Stimulated activated naive CD8-positive, alpha-beta T cell treated with anti-CD3 and anti-CD28 coated beads, Interleukin-15, Interleukin-2, amounts not matched to agents 100 ng/mL and 50 ng/mL, for 24 hours (primary cell): ENCODE measurements at regions not wholly inside any gene's neighbourhood (a gene's known extent, or its start where the extent isn't known, plus 50 kb on each side); places are given as distances from the start of the nearest gene placed in this dataset.
"Not testable (repeated sequence)": the region's sequence is repeated elsewhere in the genome, so short reads cannot be mapped to it uniquely, and the experiment has no call there.

Source experiments
- H3K27ac Mint-ChIP-seq: one replicate; pipeline ENCODE4 v1.8.0; 2021; ENCODE audit warnings: mild to moderate bottlenecking, mixed read lengths
- H3K27me3 Mint-ChIP-seq: one replicate; pipeline ENCODE4 v1.8.0; 2021; ENCODE audit warnings: mixed read lengths
- H3K36me3 Mint-ChIP-seq: one replicate; pipeline ENCODE4 v1.8.0; 2021; ENCODE audit warnings: low read depth, mixed read lengths
- H3K4me1 Mint-ChIP-seq: one replicate; pipeline ENCODE4 v1.8.0; 2021; ENCODE audit warnings: low read depth, mixed read lengths
- H3K4me3 Mint-ChIP-seq: one replicate; pipeline ENCODE4 v1.8.0; 2021; ENCODE audit warnings: mild to moderate bottlenecking, mixed read lengths
- H3K9me3 Mint-ChIP-seq: one replicate; pipeline ENCODE4 v1.8.0; 2021; ENCODE audit warnings: mixed read lengths

GRCh38 chr2:63716146-63716545, 125.5 kb upstream of the UGP2 start:
- H3K4me1 Mint-ChIP-seq, result no peaks in the 10 kb centered on the region
- no peaks in the 10 kb centered on the region for H3K27me3 Mint-ChIP-seq
- H3K4me3 Mint-ChIP-seq, result no peak overlapping the region
- peaks cover 3% of the 10 kb centered on the region for H3K9me3 Mint-ChIP-seq
- H3K36me3 Mint-ChIP-seq, result no peaks in the 10 kb centered on the region
- no peak overlapping the region for H3K27ac Mint-ChIP-seq

GRCh38 chr2:63719052-63719451, 122.6 kb upstream of the UGP2 start:
- Mint-ChIP-seq H3K27me3 (no peaks in the 10 kb centered on the region), H3K4me3 (no peak overlapping the region), H3K4me1 (no peaks in the 10 kb centered on the region), H3K27ac (no peak overlapping the region), H3K36me3 (no peaks in the 10 kb centered on the region), H3K9me3 (peaks cover 3% of the 10 kb centered on the region)

- no peak overlapping the region for H3K27ac Mint-ChIP-seq
- H3K4me1 Mint-ChIP-seq, result no peaks in the 10 kb centered on the region
- no peak overlapping the region for H3K4me3 Mint-ChIP-seq
- no peaks in the 10 kb centered on the region for H3K27me3 Mint-ChIP-seq
- H3K9me3 Mint-ChIP-seq, result peaks cover 3% of the 10 kb centered on the region
- H3K36me3 Mint-ChIP-seq, result no peaks in the 10 kb centered on the region
Observed at GRCh38 chr2:63721082-63721424, 120.6 kb upstream of the UGP2 start.

DNA sequence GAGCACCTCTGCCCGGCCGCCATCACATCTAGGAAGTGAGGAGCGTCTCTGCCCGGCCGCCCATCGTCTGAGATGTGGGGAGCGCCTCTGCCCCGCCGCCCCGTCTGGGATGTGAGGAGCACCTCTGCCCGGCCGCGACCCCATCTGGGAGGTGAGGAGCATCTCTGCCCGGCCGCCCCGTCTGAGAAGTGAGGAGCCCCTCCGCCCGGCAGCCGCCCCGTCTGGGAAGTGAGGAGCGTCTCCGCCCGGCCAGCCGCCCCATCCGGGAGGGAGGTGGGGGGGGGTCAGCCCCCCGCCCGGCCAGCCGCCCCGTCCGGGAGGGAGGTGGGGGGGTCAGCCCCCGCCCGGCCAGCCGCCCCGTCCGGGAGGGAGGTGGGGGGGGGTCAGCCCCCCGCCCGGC, 119.4 kb upstream of the UGP2 start:
- not testable (repeated sequence) for H3K27me3 Mint-ChIP-seq, H3K4me1 Mint-ChIP-seq, H3K9me3 Mint-ChIP-seq, H3K4me3 Mint-ChIP-seq, H3K27ac Mint-ChIP-seq, H3K36me3 Mint-ChIP-seq

DNA sequence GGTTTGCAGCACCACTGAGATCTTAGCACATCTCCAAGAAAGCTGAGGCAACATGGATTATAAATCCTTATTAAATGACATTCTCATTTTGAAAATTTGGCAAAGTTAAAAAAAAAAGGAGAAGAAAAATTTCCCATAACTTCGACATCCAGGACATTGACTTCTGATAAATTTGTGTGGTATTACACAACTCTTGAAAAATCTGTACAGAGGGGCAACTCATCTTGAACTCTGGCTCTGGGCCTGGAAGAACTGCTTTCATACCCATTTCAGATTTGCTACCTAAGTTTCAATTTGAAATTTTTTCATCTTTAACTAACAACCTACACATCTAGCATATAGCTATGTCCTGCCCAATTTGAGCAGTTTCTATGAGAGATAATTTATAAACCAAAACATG, 118.0 kb upstream of the UGP2 start:
- no peaks in the 10 kb centered on the region for H3K36me3 Mint-ChIP-seq
- no peak overlapping the region for H3K27ac Mint-ChIP-seq
- no peaks in the 10 kb centered on the region for H3K4me1 Mint-ChIP-seq
- H3K4me3 Mint-ChIP-seq, result no peak overlapping the region
- no peaks in the 10 kb centered on the region for H3K27me3 Mint-ChIP-seq
- no peaks in the 10 kb centered on the region for H3K9me3 Mint-ChIP-seq

GRCh38 chr2:63725212-63725611, 116.5 kb upstream of the UGP2 start:
- not testable (repeated sequence) for H3K36me3 Mint-ChIP-seq, H3K27me3 Mint-ChIP-seq, H3K4me3 Mint-ChIP-seq, H3K9me3 Mint-ChIP-seq, H3K4me1 Mint-ChIP-seq, H3K27ac Mint-ChIP-seq

DNA sequence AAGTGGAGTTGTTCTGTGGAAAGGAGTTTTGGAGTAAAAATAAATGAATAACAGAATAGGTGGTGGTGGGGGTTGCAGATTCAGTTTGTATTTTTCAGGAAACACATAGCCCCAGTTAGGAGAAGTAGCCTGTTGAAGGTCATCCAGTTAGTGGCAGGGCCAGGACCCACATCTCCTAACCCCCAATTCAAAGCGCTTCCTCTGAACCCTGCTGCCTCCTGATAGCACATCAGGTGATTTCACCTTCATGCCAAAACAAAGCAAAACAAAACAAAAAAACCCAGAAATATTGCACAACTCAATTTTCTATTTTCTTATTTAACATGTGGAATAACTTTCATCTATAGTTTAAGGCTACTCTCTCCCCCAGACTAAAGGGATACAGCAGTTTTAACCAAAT, 112.3 kb upstream of the UGP2 start:
- no peaks in the 10 kb centered on the region for H3K9me3 Mint-ChIP-seq
- no peak overlapping the region for H3K4me3 Mint-ChIP-seq
- H3K4me1 Mint-ChIP-seq, result no peaks in the 10 kb centered on the region
- H3K27ac Mint-ChIP-seq, result no peak overlapping the region
- H3K27me3 Mint-ChIP-seq, result peaks cover 3% of the 10 kb centered on the region
- H3K36me3 Mint-ChIP-seq, result no peaks in the 10 kb centered on the region

DNA sequence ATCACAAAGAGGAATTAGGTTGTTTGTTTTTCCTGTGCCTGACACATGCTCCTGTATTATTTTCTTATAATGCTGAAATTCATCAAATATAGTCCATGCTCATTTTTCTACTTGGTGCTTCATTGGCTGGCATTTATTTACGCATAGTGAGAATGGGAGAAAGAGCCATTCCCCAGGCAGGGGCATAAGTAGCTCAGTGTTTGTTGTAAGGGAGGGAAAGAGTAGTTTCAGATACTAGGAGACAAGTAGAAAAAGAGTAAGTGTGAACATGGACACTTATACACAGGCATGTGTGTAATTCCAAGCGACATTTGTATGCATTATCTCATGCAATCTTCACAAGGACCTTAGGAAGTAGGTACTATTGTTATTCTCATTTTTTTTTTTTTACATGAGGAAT, 111.9 kb upstream of the UGP2 start:
- Mint-ChIP-seq H3K9me3 (no peaks in the 10 kb centered on the region), H3K4me1 (no peaks in the 10 kb centered on the region)

DNA sequence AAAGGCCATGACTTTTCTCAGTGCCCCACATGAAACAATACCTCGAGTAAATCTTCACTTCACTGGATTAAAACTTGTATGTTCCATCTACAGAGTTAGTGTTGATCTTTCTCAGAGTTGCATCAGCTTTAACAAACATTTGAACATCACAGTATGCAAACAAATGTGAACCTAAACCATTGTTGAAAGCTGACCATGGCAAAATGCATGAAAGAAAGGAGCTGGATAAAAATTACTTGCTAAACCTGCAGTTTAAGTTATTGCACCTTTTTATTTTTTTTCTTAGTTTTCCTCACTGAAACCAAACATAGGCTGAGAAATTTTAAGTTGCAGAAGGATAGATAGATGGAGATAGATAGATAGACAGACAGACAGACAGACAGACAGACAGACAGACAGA, 107.2 kb upstream of the UGP2 start:
- no peaks in the 10 kb centered on the region for H3K9me3 Mint-ChIP-seq
- H3K36me3 Mint-ChIP-seq, result no peaks in the 10 kb centered on the region
- H3K4me3 Mint-ChIP-seq, result no peak overlapping the region
- peaks cover 16% of the 10 kb centered on the region for H3K4me1 Mint-ChIP-seq
- no peak overlapping the region for H3K27ac Mint-ChIP-seq
- peaks cover 3% of the 10 kb centered on the region for H3K27me3 Mint-ChIP-seq

More for the DNA sequence above, 111.9 kb upstream of the UGP2 start:
- Mint-ChIP-seq H3K27ac (no peak overlapping the region), H3K36me3 (no peaks in the 10 kb centered on the region), H3K4me3 (no peak overlapping the region), H3K27me3 (peaks cover 3% of the 10 kb centered on the region)

DNA sequence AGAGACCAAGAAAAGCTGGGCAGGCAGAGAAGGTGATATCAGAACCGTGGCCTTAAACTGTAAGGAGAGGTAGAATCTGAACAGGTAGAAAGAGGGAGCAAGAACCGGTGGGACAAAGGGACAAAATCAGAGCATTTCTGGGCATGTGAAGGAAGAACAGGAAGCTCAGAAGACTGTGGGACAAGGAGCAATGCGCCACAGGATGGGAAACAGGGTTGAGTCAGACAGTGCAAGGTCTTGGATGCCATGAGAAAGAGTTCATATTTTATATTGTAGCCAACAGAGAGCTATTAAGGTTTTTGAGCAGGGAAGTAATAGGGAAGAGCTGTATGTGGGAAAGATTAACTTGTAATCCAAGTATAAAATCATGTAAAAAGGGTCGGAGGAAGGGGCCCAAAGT, 106.4 kb upstream of the UGP2 start:
- peaks cover 3% of the 10 kb centered on the region for H3K27me3 Mint-ChIP-seq
- no peaks in the 10 kb centered on the region for H3K9me3 Mint-ChIP-seq
- no peak overlapping the region for H3K4me3 Mint-ChIP-seq
- no peak overlapping the region for H3K27ac Mint-ChIP-seq
- H3K36me3 Mint-ChIP-seq, result no peaks in the 10 kb centered on the region
- peaks cover 16% of the 10 kb centered on the region for H3K4me1 Mint-ChIP-seq

GRCh38 chr2:63735931-63736330, 105.8 kb upstream of the UGP2 start:
- H3K4me3 Mint-ChIP-seq, result no peak overlapping the region
- H3K4me1 Mint-ChIP-seq, result peaks cover 16% of the 10 kb centered on the region
- peaks cover 3% of the 10 kb centered on the region for H3K27me3 Mint-ChIP-seq
- H3K9me3 Mint-ChIP-seq, result no peaks in the 10 kb centered on the region
- H3K27ac Mint-ChIP-seq, result no peak overlapping the region
- H3K36me3 Mint-ChIP-seq, result no peaks in the 10 kb centered on the region

DNA sequence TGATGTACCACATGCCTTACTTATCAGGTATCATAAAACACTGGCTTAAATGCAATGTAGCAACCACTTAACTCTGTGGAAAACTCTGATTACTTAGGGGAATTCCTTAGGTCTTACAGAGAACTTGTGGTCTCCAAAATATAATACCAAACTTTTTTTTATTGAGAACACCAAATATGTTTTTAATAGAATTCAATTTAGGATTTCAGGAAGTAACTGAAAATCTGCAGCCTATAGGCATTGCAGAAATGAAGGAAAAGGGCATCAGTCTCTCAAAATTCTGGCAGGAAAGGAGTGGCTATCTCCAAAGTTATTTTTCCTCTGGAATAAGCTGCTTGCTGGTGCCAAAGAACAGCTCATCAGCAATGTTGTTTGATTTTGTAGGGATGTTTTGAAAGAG, 105.3 kb upstream of the UGP2 start:
- Mint-ChIP-seq H3K4me3 (no peak overlapping the region), H3K27me3 (peaks cover 3% of the 10 kb centered on the region), H3K27ac (no peak overlapping the region), H3K9me3 (no peaks in the 10 kb centered on the region), H3K36me3 (no peaks in the 10 kb centered on the region), H3K4me1 (peaks cover 16% of the 10 kb centered on the region)

- Mint-ChIP-seq H3K4me1 (peaks cover 16% of the 10 kb centered on the region), H3K9me3 (no peaks in the 10 kb centered on the region), H3K36me3 (no peaks in the 10 kb centered on the region), H3K27ac (no peak overlapping the region), H3K4me3 (no peak overlapping the region), H3K27me3 (no peaks in the 10 kb centered on the region)
Observed at GRCh38 chr2:63737081-63737751, 104.5 kb upstream of the UGP2 start.

DNA sequence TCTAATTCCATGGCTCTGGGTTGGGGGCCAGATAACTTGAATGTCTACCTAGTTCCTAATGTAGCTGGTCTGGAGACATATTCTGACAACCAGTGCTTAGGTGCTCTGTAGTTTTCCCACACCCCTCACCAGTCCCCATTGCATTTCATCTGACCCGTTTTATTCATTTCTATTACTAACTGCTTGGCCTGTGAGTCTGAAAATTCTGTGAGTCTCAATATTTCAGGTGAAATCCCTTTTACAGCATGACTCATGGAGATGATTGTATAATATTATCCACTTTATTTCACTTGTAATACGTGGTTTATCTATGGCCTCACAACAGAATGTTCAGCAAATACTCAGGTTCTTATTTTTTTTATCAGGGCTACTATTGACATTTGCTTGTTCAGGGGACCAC, 103.7 kb upstream of the UGP2 start:
- no peaks in the 10 kb centered on the region for H3K27me3 Mint-ChIP-seq
- peak overlapping the region; percentile 1 for H3K27ac Mint-ChIP-seq
- no peak overlapping the region for H3K4me3 Mint-ChIP-seq
- H3K9me3 Mint-ChIP-seq, result no peaks in the 10 kb centered on the region
- H3K36me3 Mint-ChIP-seq, result no peaks in the 10 kb centered on the region
- H3K4me1 Mint-ChIP-seq, result peaks cover 16% of the 10 kb centered on the region

- H3K9me3 Mint-ChIP-seq, H3K36me3 Mint-ChIP-seq, H3K27ac Mint-ChIP-seq, H3K27me3 Mint-ChIP-seq, H3K4me3 Mint-ChIP-seq: not testable (repeated sequence)
- H3K4me1 Mint-ChIP-seq, result peaks cover 16% of the 10 kb centered on the region
Observed at GRCh38 chr2:63739180-63739579, 102.5 kb upstream of the UGP2 start.

- Mint-ChIP-seq H3K9me3 (no peaks in the 10 kb centered on the region), H3K36me3 (no peaks in the 10 kb centered on the region), H3K4me1 (peaks cover 16% of the 10 kb centered on the region), H3K4me3 (no peak overlapping the region), H3K27me3 (no peaks in the 10 kb centered on the region), H3K27ac (no peak overlapping the region)
Observed at GRCh38 chr2:63740020-63740419, 101.7 kb upstream of the UGP2 start.
